Small intestine (tissue), 7 donors: ENCODE measurements at regions not wholly inside any gene's neighbourhood (a gene's known extent, or its start where the extent isn't known, plus 50 kb on each side); places are given as distances from the start of the nearest gene placed in this dataset.

Experiments
- DNase-seq, 2 donors: peaks; one replicate each; pipeline versions ENCODE4 v3.0.0 to v3.0.0-alpha.2; 2013
- FAIRE-seq: peaks from 2 replicates; lab custom pipeline; 2012; peaks lifted over from hg19 to GRCh38; lab: Jason Lieb, UNC
- H3K27ac ChIP-seq, 3 donors: one replicate each; pipeline ENCODE4 v1.5.1; 2013; ENCODE audit warnings: low read length in 2 of 3, mild to moderate bottlenecking in 2 of 3, control low read depth in 1 of 3, inconsistent platforms in 1 of 3, low read depth in 1 of 3, moderate library complexity in 1 of 3
- H3K27me3 ChIP-seq, 3 donors: one replicate each; pipeline ENCODE4 v1.6.1; 2013; ENCODE audit warnings: low read length in 3 of 3, inconsistent platforms in 1 of 3; ENCODE audit not compliant: control insufficient read depth in 3 of 3, insufficient read depth in 3 of 3
- H3K36me3 ChIP-seq, 3 donors: one replicate each; pipeline ENCODE4 v1.6.1; 2013; ENCODE audit warnings: low read length in 3 of 3, inconsistent platforms in 1 of 3, low read depth in 1 of 3, mild to moderate bottlenecking in 1 of 3, moderate library complexity in 1 of 3; ENCODE audit not compliant: control insufficient read depth in 3 of 3, insufficient read depth in 2 of 3
- H3K4me1 ChIP-seq, 3 donors: one replicate each; pipeline ENCODE4 v1.6.1; 2013; ENCODE audit warnings: low read length in 2 of 3, inconsistent platforms in 1 of 3, low read depth in 1 of 3, mild to moderate bottlenecking in 1 of 3, moderate library complexity in 1 of 3; ENCODE audit not compliant: control insufficient read depth in 3 of 3, insufficient read depth in 2 of 3
- H3K4me3 ChIP-seq, 3 donors: one replicate each; pipeline ENCODE4 v1.5.1; 2013; ENCODE audit warnings: low read length in 3 of 3, control low read depth in 1 of 3, inconsistent platforms in 1 of 3, low read depth in 1 of 3, mild to moderate bottlenecking in 1 of 3, moderate library complexity in 1 of 3
- H3K9me3 ChIP-seq, 2 donors: one replicate each; pipeline ENCODE4 v1.6.1; 2013; ENCODE audit warnings: low read depth in 1 of 2, low read length in 1 of 2; ENCODE audit not compliant: control insufficient read depth in 2 of 2, insufficient read depth in 1 of 2
- WGBS, 3 donors: extraction: QIAGEN DNeasy Blood & Tissue Kit; methylation state at CpG; one replicate each; pipeline ENCODE4 v1.1.7; 2013; 5-methylcytosine and 5-hydroxymethylcytosine counted together
- donor health status: healthy with polysubstance abuse.
- donor health status: control.
- donor health status: control.
- donor health status: Bipolar disorder and iron deficiency.
- donor health status: healthy.

DNA sequence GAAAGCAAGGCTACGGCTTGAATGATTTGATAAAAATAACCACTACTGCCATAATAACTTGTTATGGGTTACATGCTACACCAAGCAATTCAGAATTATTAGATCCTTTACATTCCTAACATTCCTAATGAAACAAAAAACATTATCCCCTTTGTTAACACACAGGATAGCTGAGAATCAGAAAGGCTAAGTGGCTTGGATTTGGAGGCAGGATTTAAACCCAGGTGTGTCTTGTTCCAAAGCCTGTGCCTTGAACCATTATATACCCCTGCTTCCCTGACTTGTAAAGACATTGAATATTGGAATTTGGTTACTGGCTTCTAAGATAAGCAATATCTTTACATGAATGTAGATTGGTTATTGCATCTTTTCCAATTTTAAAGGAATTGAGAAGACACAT, 417.1 kb upstream of the GOLIM4 start:
- 81 to 98% (median 88%) methylated on average over 1 of the region's 1 CpG for WGBS, 3 donors
- Histone ChIP-seq H3K27ac (no peak overlapping the region), H3K4me3 (no peak overlapping the region), H3K27me3 (no peaks in the 10 kb centered on the region), H3K4me1 (peaks cover 0 to 9% (median 0%) of the 10 kb centered on the region in 3 donors), H3K9me3 (no peaks in the 10 kb centered on the region), H3K36me3 (no peaks in the 10 kb centered on the region)
- DNase-seq (no peak), FAIRE-seq (no peak)

DNA sequence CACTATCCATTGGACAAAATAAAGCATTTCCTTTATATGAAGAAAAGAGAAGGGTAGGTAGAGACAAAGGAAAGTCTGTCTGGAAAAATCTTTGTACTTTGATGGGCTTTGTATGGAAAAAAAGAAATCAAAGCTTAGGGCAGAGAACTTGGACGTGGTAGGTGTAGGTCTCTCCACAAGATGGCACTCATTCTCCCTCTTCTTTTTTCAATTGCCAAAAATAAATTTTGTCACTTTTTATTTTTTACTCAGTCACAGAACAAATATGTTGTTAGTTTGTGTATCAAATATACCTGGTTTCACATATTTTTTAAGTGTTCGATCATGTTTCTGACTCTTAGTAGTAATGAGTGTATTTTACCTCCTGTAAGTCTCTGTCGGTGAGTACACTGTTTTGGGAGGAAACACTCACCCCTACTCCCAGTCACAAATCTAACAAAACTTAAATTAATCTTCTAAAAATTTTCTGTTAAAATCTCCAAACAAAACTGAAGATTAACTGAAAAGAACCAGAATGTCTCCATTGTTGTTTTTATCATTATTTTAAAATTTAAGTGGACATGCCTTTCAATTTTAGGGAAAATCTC, 415.8 kb upstream of the GOLIM4 start:
- no peak overlapping the region for H3K4me3 ChIP-seq
- H3K4me1 ChIP-seq, result no peaks in the 10 kb centered on the region
- 57 to 71% (median 67%) methylated on average over 3 of the region's 3 CpGs for WGBS, 3 donors
- DNase-seq, result peak; percentile 8
- no peaks in the 10 kb centered on the region for H3K27me3 ChIP-seq
- FAIRE-seq, result no peak
- no peaks in the 10 kb centered on the region for H3K9me3 ChIP-seq
- H3K36me3 ChIP-seq, result no peaks in the 10 kb centered on the region
- no peak overlapping the region for H3K27ac ChIP-seq

DNA sequence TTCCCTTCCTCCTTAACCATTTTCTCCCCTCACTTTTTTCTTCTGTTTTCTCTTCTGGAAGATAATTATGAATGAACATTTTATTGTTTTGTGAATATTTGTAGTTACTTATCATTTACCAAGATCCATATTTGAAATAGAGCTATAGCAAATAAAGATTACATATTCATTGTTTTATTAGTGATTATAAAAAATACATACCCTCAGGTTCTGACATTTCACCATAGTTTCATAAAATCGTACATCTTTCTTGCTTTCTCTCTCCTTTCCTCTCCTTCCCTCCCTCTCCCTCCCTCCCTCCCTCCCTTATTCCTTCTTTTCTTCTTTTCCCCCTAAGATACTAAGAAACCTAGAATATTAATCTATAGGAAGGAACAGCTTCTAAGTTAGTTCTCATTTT, 410.9 kb upstream of the GOLIM4 start:
- 21 to 49% (median 26%) methylated on average over 1 of the region's 1 CpG for WGBS, 3 donors
- no peak overlapping the region for H3K27ac ChIP-seq
- FAIRE-seq (no peak), DNase-seq (no peak)
- no peaks in the 10 kb centered on the region for H3K4me1 ChIP-seq
- no peaks in the 10 kb centered on the region for H3K9me3 ChIP-seq
- no peaks in the 10 kb centered on the region for H3K27me3 ChIP-seq
- no peak overlapping the region for H3K4me3 ChIP-seq
- no peaks in the 10 kb centered on the region for H3K36me3 ChIP-seq

DNA sequence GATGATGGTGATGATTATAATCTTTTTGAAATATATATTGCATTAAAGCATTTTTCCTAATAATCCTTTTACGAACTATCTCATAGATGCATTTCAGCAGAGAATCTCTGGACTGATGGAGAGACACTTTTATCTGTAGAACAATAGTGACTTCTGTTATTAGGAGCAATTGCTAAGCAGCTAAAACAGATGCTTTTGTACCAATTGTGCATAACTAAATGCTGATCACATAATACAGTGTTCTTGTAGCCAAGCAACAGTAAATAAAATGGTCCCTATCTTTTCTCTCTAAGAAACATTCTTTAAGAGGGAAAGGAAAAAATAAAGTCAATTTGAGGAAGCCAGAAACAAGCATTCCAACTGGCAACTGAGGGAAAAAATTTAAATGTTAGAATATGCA, 405.8 kb upstream of the GOLIM4 start:
- H3K27me3 ChIP-seq, result no peaks in the 10 kb centered on the region
- FAIRE-seq (no peak), DNase-seq (no peak)
- no peaks in the 10 kb centered on the region for H3K36me3 ChIP-seq
- no peak overlapping the region for H3K27ac ChIP-seq
- no peaks in the 10 kb centered on the region for H3K9me3 ChIP-seq
- no peaks in the 10 kb centered on the region for H3K4me1 ChIP-seq
- H3K4me3 ChIP-seq, result no peak overlapping the region
- 78 to 79% (median 79%) methylated on average over 1 of the region's 1 CpG for WGBS, 3 donors

DNA sequence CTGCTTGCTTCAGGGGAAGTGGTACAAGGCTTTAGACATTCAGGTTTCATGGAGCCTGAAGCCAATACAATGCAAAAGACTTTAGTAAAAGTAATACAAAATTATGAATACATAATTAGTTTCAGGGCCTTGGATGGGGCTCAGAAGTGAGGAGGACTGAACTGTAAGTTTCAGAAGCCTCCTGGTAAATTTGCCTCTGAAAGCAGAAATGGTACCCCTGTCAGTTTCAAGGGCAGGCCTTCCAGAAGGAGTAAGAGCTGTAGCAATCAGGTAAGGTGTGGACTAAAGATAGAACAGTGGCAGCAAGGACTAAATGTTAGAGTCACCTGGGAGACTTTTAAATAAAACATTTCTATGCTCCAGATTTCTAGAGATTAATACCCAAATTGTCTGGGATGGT, 402.5 kb upstream of the GOLIM4 start:
- DNase-seq (no peak), FAIRE-seq (no peak)
- no peaks in the 10 kb centered on the region for H3K9me3 ChIP-seq
- H3K36me3 ChIP-seq, result no peaks in the 10 kb centered on the region
- peaks cover 0 to 2% (median 0%) of the 10 kb centered on the region in 3 donors for H3K27me3 ChIP-seq
- H3K4me3 ChIP-seq, result no peak overlapping the region
- no peaks in the 10 kb centered on the region for H3K4me1 ChIP-seq
- H3K27ac ChIP-seq, result no peak overlapping the region

DNA sequence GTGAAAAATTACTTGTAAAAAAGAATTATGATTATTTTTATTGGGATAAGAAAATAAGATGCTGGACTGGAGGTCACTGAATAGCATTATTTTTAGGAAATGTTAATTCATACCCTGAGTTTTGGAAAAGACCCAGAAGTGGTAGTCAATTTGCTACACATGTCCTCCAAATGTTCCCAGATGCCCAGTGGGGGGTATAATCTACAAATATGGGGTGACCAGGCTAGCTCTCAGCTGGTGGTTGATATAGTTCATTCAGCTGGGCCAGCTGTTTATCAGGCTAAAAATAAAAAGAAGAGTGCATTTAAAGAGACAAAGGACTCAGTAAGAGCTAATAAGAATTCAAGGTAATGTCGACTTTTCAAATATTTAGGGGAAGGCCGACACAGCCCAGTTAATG, 402.0 kb upstream of the GOLIM4 start:
- H3K4me1 ChIP-seq, result no peaks in the 10 kb centered on the region
- 26 to 75% (median 41%) methylated on average over 2 of the region's 2 CpGs for WGBS, 3 donors
- FAIRE-seq, result no peak

GRCh38 chr3:168497183-168497582, 401.5 kb upstream of the GOLIM4 start:
- FAIRE-seq (no peak), DNase-seq (no peak)
- Histone ChIP-seq H3K27ac (no peak overlapping the region), H3K36me3 (no peaks in the 10 kb centered on the region), H3K4me1 (no peaks in the 10 kb centered on the region), H3K4me3 (no peak overlapping the region), H3K9me3 (no peaks in the 10 kb centered on the region), H3K27me3 (peaks cover 0 to 2% (median 0%) of the 10 kb centered on the region in 3 donors)
- 56 to 66% (median 61%) methylated on average over 4 of the region's 4 CpGs for WGBS, 3 donors

More for the DNA sequence above, 402.0 kb upstream of the GOLIM4 start:
- no peak overlapping the region for H3K27ac ChIP-seq
- DNase-seq, result no peak
- H3K4me3 ChIP-seq, result no peak overlapping the region
- no peaks in the 10 kb centered on the region for H3K36me3 ChIP-seq
- no peaks in the 10 kb centered on the region for H3K9me3 ChIP-seq
- peaks cover 0 to 2% (median 0%) of the 10 kb centered on the region in 3 donors for H3K27me3 ChIP-seq

- no peaks in the 10 kb centered on the region for H3K36me3 ChIP-seq
- no peak overlapping the region for H3K4me3 ChIP-seq
- FAIRE-seq (no peak), DNase-seq (no peak)
- whole genome bisulfite sequencing, 3 donors, result 80 to 91% (median 91%) methylated on average over 2 of the region's 2 CpGs
- H3K27ac ChIP-seq, result no peak overlapping the region
- H3K9me3 ChIP-seq, result no peaks in the 10 kb centered on the region
- no peaks in the 10 kb centered on the region for H3K4me1 ChIP-seq
- H3K27me3 ChIP-seq, result peaks cover 0 to 2% (median 0%) of the 10 kb centered on the region in 3 donors
Measured at GRCh38 chr3:168495932-168496331, 400.2 kb upstream of the GOLIM4 start.

- Histone ChIP-seq H3K4me3 (no peak overlapping the region), H3K9me3 (no peaks in the 10 kb centered on the region), H3K27me3 (peaks cover 0 to 2% (median 0%) of the 10 kb centered on the region in 3 donors), H3K36me3 (no peaks in the 10 kb centered on the region), H3K27ac (no peak overlapping the region), H3K4me1 (no peaks in the 10 kb centered on the region)
- peak; percentile 10 for FAIRE-seq
- no peak for DNase-seq
- 82 to 85% (median 84%) methylated on average over 2 of the region's 2 CpGs for WGBS, 3 donors
Measured at GRCh38 chr3:168495270-168495669, 399.5 kb upstream of the GOLIM4 start.
